ENCODE measurements at regions not wholly inside any gene's neighbourhood (a gene's known extent, or its start where the extent isn't known, plus 50 kb on each side); places are given as distances from the start of the nearest gene placed in this dataset.
A peak's percentile ranks its signal among the peaks of the same experiment; 100 is the strongest.
"Not testable (repeated sequence)": the region's sequence is repeated elsewhere in the genome, so short reads cannot be mapped to it uniquely, and the experiment has no call there.

DNA sequence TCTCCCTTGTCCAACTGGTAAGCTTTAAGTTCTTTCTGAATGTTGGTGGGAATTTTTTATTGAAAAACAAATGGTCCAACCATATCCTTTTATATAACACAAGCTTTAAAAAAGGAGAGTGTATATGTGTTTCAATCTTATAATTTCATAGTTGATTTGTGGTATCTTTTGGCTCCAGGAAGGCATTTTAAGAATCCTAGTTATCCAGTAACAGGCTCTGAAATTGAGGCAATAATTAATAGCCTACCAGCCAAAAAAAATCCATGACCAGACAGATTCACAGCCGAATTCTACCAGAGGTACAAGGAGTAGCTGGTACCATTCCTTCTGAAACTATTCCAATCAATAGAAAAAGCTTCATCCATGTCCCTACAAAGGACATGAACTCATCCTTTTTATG lies 141.6 kb downstream of the FZD1 start:
- not testable (repeated sequence) for DNase-seq (ENCODE audit: low spot score)

DNA sequence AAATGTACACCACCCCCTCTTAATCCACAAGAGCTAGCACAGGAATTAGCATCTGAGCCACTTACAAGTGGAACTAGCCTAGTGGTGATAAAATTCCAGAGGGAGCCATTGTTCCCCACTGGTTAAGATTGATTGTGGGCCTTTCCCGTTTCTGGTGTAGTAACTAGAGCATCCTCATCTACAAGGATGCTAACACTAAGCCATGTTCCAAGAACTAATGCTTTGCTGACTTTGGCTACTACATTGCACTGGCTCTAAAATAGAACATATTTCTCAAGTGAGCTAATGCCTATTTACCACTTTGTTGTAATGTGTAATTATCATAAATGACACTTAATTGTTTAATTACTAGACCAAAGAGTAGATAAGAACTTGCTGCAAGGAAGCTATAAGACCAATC lies 143.7 kb downstream of the FZD1 start:
- DNase-seq (ENCODE audit: low spot score) = no peak

DNA sequence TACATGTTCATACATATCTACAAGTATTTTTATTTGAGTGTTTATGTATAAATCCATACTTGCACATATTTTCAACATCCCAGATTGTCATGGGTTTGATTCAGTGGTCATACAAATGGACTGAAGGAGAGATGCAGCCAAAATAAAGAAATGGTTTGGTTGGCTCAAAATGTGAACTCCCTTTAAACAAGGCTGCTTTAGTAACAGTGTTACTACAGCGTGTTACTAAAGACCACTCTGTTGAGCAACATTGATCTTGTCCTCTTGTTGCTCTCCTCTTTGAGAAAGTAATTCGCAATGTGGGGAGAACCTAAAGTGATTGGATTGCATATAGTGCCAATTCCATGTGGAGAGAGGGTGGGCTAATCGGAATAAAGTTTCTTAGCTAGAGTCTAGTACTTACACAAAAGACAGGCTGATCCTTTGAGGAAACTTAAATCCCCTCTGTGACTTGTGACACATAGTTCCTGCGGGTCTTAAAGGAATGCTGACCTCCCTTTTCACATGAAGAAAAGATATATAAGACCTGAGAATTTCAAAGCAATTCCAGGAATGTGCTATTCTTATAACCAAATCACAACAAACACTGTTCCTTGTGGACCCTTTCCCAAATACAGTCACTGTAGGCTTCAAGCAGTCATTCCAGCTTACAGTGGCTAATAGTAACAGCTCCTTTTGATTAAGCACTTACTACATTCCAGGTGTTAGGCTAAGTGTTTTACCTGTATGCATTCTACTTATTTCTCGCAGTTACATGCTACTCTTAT lies 144.3 kb downstream of the FZD1 start:
- no peak for DNase-seq (ENCODE audit: low spot score)

DNA sequence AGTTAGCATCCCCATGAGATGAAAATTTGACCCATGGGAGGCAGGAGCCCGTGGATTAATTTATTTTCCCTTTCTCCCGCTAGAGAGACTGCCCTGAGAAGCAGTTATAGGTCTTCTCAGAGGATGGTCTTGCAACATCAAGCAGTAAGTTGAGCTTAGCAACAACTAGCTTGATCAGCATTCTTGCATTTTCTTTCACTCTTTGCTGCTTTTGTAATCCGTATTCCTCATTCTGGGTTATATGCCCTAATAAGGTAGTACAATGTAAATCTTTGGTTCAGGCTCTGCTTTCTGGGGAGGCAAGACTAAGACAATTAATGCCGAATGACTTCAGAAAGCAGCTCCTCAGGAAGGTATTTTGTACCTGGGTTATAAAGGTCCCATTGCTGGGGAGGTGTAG lies 146.8 kb downstream of the FZD1 start:
- peak; percentile 2 for DNase-seq (ENCODE audit: low spot score)

DNA sequence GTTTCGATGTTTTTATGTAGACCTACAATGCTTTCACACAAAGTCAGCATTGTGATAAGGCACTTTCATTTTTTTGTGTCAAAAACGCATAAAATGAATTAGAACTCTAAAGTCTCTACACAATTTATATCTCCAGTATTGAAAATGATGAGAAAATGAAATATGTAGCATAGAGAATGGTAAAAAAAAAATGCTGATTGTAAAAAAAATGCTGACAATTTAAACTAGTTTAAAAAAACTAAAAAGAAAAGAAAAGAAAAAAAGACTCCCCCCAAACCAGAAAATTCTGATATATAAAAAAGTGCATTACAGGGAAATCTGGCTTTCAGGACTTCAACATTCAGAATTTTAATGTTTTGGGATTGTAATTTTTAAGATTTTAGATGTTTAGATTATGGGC lies 148.1 kb downstream of the FZD1 start:
- no peak for DNase-seq (ENCODE audit: low spot score)

DNA sequence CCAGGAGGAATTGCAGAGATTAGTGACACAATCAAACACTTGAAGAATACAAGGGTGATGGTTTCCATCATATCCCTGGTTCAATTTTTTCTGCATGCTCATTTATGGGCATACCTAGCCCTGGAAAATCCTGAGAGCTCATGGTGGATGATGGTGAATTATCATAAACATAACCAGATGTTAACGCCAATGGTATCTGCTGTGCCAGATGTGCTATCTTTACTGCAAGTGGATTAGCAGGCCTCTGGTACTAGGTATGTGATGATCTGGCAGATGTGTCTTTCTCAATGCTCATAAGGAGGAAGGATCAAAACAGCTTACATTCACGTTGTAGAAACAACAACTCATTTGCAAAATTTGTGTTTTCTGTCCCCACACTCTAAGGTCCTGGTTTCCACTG lies 150.5 kb downstream of the FZD1 start:
- DNase-seq (ENCODE audit: low spot score) = no peak

DNA sequence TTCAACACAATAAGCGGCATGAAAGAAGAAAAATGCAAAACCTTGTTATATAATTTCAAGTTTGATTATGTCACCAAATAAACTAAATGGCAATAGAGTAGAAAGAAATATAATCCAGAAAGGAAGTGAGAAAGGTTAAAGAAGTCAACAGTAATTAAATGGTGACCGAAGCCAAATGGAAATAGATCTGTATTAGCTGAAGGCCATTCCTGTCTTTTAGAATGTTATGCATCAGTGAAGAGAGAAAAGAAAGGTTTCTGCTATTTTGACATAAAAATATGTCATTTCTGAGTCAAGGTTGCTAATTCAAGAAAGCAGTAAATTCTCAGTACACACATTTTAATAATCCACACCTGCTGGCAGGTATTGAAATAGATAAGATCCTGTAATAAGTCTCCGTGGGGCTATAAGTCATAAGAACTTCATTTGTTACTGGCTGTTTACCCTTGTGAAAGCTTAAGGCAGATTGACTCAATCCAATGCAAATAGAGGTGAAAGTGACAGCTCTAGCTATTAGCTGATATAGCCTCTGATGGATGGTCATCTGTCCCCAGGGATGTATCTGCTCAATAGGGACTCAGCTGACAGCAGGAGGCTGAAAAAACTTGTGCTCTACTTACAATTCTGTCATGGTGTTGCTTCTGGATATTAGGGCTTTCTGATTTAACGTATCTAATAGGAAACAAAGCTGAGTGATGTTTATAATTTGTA lies 152.1 kb downstream of the FZD1 start:
- no peak for DNase-seq (ENCODE audit: low spot score)

DNA sequence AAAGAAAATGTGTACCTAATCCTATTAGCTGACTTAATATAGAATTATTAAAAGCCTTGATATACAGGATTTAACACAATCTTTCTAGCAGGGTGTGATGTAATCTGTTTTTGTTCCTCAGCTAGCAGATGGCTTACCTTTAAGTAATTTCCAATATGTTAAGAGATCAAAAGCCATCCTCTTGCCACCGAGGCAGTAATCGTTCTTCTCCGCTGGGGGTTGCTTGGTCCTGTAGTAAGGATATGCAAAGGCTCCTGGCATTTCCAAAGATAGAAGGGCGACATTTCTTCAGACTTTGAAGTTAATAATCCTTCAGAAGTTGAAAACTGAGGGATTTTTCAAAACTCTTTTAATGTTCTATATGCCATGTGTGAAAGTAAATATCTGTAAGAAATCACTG lies 156.4 kb downstream of the FZD1 start:
- DNase-seq (ENCODE audit: low spot score) = no peak

DNA sequence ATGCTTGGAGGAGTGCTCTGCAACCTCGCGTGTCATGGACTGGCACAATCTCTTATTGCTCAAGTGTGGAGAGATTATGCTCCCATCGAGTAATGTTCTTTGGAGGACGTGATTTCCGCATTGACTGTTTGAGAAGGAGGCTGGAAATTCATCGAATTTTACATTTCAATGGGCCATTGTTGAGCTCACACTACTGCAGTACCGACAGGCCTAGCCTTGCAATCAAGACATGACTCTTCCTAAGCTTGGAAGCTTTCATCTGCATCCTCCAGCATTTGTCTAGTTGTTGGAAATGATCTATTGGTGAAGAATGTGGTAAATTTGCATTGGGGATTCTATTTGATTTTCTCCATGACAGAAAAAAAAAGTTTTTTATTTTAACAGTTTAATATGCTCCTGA lies 156.8 kb downstream of the FZD1 start:
- no peak for DNase-seq (ENCODE audit: low spot score)

DNA sequence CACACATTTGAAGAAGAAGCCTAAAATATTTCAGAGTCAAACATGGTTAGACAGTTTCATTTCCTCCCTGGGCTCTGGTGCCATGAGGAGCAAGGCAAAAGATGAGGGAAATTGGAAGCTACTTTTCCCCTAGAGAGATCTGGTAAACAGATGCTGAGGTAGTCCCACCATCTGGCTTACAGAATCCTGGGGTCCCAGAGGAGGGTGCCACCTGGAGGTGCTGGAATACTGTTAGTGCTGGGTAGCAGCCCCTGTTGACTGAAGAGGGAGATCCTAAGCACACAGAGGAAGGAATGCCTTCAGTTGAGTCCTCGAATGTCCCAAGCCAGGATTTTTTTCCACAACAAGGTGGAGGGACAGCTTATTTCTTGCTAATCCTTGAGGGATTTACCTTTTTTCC lies 160.1 kb downstream of the FZD1 start:
- DNase-seq (ENCODE audit: low spot score) = peak; percentile 9

DNA sequence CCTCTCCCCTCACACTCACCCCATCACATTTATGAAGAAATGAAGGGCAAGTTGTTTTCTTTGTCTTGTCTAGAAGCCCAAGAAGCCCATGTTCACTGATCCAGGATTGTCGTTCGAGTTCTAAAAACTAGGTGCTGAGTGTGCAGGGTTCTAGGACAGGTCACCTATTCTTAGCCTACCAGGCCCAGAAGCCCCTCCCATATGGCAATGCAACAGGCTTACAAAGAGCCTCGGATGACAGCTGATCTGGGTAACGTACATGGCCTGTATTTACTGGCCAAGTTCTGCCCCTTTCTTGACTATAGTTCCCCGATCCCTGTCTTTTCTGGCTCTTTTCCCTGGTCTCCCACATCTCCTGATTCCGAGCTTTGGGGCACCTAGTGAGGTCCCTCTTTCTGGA lies 160.9 kb downstream of the FZD1 start:
- DNase-seq (ENCODE audit: low spot score) = no peak

DNA sequence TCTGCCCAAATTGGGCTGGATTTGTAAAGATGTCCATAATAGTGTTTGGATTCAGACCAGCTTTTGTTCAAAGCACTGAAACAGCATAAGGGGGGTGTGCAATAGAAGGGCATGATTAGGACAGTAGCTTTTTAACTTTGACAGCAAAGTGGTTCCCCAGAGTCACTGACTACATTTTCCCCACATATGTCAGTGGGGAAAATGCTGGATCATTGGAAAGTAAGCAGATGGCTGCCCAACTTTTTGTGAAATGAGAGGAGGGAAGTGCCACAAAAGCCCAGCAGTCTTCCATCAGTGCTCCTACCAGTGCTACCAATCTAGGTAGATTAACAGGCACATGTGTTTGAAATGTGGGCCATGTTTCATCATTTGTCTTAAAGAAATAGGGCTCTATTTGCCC lies 162.8 kb downstream of the FZD1 start:
- no peak for DNase-seq (ENCODE audit: low spot score)

DNA sequence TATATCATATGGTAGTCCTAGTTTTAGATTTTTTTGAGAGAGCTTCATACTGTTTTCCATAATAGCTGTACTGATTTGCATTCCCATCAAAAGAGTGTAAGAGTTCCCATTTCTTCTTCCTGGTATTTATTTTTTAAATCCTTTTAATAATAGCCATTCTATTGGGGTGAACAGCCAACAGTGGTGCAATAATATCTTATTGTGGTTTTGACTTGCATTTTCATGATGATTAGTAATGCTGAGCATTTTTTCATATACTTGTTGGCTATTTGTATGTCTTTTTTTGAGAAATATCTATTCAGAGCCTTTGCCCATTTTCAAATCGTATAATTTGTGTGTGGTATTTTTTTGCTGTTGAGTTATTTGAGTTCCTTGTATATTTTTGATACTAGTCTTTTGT lies 167.4 kb downstream of the FZD1 start:
- no peak for DNase-seq (ENCODE audit: low spot score)

DNA sequence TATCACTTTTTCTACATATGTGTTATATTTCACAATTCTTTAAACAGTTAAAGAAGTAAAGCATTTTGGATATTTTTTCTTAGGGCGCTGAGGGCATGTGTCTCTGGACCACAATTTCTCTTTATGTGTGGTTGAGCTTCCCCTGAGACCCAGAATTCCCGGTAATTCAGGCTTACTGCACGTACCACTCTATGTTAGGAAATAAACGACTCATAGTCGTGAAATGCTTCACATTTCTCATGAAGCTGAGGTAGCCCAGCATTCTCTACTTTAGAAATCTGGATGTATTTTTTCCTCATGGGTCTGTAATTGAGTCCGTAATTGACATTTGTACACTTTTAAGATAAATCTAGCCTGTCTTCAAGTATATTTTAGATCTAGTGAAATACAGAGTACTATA lies 170.6 kb downstream of the FZD1 start:
- no peak for DNase-seq (ENCODE audit: low spot score)

DNA sequence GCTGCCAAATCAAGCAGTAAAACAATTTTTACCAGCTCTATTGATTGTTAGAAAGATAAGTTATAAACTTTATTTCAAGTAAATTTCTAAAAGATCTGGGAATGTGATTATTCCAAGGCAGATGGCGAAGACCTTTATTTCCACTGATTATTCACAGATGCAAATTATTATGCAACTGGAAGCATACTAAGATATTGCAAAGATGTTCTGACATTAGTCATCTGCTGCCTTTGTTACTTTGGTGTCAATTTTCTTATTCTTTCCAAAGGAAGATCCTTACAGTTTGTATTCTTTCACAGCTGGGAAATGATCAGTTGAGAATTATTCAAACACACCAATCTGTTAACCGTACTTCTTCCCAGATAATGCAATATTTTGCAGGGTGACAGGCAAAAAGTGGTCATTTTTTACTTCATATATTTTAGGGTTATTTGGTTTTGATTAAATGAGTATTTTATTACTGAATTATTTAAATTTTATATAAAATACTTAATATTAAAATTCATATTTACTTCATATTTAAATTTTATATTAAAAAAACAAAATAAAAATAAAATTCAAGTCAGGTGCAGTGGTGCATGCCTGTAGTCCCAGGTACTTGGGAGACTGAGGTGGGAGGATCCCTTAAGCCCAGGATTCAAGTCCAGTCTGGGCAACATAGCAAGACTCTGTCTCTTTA lies 171.3 kb downstream of the FZD1 start:
- no peak for DNase-seq (ENCODE audit: low spot score)

DNA sequence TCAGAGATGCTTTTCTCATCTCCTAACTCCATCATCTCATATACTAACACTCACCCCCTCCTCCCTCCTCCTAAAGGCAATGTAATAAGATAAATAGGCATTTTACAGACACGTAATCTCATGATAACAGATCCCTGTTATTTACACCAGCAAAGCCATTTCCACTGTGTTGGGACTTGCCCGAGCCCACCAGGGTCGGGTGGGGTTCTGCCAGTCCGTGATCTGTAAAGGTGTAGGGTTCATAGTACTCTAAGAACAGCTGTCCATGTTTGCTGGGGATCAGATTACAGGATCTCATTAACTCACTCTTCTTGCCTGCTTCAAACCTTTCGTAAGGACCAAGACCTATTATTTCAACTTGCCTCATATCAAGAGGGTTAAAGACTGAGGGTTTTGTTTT lies 172.4 kb downstream of the FZD1 start:
- no peak for DNase-seq (ENCODE audit: low spot score)

DNA sequence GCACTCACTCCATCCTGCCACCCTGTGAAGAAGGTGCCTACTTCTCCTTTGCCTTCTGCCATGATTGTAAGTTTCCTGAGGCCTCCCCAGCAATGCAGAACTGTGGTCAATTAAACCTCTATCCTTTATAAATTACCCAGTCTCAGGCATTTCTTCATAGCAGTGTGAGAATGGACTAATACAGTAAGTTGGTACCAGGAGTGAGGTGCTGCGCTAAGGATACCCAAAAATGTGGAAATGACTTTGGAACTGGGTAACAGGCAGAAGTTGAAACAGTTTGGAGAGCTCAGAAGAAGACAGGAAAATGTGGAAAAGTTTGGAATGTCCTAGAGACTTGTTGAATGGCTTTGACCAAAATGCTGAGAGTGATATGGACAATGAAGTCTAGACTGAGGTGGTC lies 176.0 kb downstream of the FZD1 start:
- DNase-seq (ENCODE audit: low spot score) = not testable (repeated sequence)

DNA sequence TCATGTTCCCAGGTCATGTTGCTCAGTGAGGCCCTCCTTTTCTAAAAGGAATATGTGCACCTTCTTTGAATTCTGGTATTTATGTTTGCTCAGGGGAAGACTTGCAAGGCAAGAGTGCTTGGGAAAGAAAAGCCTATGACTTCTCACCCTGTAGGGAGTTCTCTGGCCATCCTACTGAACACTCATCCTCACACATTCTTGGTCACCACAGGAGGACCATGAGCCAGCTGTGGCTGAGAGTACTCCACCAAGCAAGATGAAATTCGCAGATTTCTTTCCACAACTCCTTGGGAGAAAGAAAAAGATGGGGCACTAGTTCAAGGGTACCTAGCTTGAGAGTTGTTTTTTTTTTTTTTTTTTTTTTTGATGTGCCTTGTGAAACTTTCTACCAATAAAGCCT lies 179.6 kb downstream of the FZD1 start:
- no peak for DNase-seq (ENCODE audit: low spot score)

DNA sequence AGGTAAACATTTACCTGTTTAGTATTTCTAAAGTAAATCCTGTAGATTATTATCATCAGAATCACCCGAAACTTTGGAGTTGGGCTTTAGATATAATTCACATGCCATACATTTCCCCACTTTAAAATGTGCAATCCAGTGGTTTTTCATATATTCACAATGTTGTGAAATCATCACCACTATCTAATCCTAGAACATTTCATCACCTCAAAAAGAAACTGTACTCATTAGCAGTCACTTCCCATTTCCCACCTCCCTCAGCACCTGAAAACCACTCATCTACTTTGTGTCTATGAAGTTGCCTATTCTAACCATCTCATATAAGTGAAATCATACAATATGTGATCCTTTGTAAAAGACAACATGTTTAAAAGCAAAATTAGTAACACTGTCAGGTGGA lies 182.6 kb downstream of the FZD1 start:
- DNase-seq (ENCODE audit: low spot score) = no peak

DNA sequence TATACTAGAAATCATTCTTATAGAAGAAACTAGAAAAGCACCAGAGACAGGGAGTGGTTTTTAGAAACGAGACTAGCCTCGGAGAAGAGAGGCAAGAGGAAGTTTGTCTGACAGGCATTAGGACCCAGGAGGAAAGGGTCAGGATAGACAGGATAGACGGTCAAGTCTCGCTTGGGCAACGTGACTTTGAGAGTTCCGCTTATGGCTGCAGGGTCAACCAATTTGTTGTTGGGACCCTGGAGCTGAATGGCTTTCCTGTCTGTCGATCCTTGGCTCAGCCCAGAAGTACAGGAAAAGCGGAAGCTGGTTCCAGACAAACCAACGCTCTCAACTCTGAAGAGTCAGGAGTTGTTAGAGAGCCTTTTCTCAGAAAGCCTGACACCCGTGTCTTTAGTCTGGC lies 191.2 kb downstream of the FZD1 start:
- DNase-seq (ENCODE audit: low spot score) = no peak

DNA sequence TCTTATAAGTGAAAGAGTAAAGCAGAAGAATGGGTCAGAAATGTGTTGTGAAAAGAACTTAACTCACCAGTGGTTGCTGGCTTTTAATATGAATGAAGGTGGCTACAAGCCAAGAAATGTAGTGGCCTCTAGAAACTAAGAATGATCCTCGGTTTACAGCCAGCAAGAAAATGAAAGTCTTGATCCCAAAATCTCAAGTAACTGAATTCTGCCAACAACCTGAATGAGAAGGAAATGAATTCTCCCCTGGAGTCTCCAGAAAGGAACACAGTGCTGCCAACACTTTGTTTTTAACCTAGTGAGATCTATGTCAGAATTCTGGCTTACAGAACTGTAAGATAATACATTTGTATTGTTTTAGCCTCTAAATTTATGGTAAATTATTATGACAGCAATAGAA lies 193.0 kb downstream of the FZD1 start:
- no peak for DNase-seq (ENCODE audit: low spot score)

DNA sequence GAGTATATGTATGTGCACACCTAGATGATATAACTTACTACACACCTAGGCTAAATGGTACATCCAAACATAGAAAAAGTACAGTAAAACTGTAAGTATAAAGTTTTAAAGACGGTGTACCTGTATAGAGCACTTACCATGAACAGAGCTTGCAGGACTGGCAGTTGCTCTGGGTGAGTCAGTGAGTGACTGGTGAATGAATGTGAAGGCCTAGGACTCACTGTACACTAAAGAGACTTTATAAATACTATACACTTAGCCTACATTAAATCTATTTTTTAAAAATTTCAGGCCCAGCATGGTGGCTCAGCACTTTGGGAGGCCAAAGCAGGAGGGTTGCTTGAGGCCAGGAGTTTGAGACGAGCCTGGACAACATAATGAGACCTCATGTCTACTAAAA lies 195.3 kb downstream of the FZD1 start:
- no peak for DNase-seq (ENCODE audit: low spot score)

DNA sequence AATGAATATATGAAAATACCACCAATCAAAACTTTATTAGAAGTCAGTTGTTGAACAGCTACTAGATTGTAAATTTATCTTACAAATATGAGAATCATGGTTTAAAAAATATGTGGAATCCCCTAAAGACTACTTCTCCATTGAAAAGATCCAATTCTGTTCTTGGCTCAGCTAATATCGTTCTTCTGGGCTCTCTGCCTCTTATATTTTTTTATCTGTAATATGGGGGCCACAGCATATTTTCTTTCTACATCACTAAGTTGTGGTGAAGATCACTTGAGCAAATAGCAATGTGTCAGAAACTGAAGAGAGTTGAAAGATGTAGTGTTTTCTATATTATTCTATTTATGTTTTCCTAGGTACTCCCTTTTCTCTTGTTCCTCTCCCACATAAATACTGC lies 198.1 kb downstream of the FZD1 start:
- no peak for DNase-seq (ENCODE audit: low spot score)

All from pons (tissue), 1 donor.